Astrocyte (in vitro differentiated cells and primary cell): ENCODE measurements at regions not wholly inside any gene's neighbourhood (a gene's known extent, or its start where the extent isn't known, plus 50 kb on each side); places are given as distances from the start of the nearest gene placed in this dataset.

Source experiments
- EZH2 ChIP-seq: IDR thresholded peaks from 2 replicates; pipeline ENCODE4 v1.6.1; 2012; ENCODE audit warnings: mild to moderate bottlenecking, low read length, inconsistent platforms; ENCODE audit not compliant: insufficient read depth
- TF ChIP-seq, protein P1 (sequence below): IDR thresholded peaks from 2 replicates; pipeline ENCODE4 v1.5.1; 2011; ENCODE audit warnings: low read depth, mild to moderate bottlenecking, inconsistent platforms, low read length, moderate library complexity; ENCODE audit not compliant: insufficient read depth

DNA sequence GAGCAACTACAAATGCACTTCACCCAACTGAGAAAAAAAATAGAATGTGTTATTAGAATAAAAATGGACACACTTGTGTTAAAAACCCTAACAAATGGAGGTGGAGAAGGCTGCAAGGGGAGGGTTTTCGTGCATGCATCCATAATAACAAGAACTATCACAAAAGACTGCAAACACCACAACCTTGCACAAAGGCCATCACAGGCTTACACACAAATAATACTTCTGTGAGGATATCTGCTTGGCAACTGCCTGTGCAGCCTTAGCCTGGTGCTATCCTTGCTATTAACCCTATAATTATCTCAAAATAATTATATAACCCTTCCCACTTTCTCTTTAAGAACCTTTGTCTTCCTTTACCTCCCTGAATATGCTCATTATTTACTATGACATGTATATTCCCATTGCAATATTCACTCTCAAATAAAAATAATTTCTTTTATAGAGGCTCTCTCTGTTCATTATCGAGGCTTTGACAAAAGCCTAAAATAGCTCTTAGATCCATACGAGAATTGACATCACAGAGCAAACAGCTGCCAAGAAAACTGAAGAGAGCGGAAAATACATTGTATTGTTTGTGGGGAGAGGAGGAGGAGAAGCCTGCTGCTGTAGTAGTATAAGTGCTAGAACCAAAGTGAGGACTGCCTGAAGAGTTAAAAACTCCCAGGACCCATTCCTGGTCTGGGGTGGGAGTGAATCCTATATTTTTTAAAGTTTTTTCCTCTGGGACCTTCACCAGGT, 1768.7 kb downstream of the BRINP3 start:
- TF ChIP-seq, protein P1, sequence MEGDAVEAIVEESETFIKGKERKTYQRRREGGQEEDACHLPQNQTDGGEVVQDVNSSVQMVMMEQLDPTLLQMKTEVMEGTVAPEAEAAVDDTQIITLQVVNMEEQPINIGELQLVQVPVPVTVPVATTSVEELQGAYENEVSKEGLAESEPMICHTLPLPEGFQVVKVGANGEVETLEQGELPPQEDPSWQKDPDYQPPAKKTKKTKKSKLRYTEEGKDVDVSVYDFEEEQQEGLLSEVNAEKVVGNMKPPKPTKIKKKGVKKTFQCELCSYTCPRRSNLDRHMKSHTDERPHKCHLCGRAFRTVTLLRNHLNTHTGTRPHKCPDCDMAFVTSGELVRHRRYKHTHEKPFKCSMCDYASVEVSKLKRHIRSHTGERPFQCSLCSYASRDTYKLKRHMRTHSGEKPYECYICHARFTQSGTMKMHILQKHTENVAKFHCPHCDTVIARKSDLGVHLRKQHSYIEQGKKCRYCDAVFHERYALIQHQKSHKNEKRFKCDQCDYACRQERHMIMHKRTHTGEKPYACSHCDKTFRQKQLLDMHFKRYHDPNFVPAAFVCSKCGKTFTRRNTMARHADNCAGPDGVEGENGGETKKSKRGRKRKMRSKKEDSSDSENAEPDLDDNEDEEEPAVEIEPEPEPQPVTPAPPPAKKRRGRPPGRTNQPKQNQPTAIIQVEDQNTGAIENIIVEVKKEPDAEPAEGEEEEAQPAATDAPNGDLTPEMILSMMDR: no peak
- no peak for TF ChIP-seq EZH2
